Testis (tissue), 2 donors: ENCODE measurements at regions not wholly inside any gene's neighbourhood (a gene's known extent, or its start where the extent isn't known, plus 50 kb on each side); places are given as distances from the start of the nearest gene placed in this dataset.

Experiments
- POLR2A ChIP-seq: fragments of 450-650 bp; IDR thresholded peaks from one replicate; pipeline ENCODE4 v1.6.1; 2017; ENCODE audit warnings: antibody characterized with exemption, mild to moderate bottlenecking, moderate library complexity
- TF ChIP-seq, protein P1 (sequence below), 3 experiments: fragments of 450-650 bp in 2 of 3; fragments of 200-600 bp in 1 of 3; sonication (generic) in 1 of 3; IDR thresholded peaks; one replicate each; pipeline ENCODE4 v1.5.1; 2016 to 2019; ENCODE audit warnings: antibody characterized with exemption in 3 of 3, mild to moderate bottlenecking in 2 of 3, moderate library complexity in 1 of 3

DNA sequence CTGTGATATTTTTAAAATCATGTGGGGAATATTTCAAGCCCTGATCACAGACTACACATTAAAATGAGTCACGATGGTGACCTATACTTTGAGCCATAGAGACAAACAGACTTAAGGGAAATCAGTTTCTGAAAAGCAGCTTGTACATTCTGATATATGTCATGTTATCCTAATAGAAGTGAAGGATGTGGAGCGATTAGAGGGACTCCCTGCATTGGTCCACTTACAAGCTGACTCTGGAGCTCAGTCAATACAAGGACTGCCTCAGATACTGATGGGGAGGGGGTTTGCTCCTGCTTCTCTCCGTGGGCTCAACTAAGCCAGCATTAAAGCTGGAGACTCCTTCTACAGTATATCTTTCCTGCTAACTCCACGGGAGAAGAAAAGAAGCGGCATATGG is 173.5 kb downstream of the ALG10B start:
- TF ChIP-seq, protein P1, sequence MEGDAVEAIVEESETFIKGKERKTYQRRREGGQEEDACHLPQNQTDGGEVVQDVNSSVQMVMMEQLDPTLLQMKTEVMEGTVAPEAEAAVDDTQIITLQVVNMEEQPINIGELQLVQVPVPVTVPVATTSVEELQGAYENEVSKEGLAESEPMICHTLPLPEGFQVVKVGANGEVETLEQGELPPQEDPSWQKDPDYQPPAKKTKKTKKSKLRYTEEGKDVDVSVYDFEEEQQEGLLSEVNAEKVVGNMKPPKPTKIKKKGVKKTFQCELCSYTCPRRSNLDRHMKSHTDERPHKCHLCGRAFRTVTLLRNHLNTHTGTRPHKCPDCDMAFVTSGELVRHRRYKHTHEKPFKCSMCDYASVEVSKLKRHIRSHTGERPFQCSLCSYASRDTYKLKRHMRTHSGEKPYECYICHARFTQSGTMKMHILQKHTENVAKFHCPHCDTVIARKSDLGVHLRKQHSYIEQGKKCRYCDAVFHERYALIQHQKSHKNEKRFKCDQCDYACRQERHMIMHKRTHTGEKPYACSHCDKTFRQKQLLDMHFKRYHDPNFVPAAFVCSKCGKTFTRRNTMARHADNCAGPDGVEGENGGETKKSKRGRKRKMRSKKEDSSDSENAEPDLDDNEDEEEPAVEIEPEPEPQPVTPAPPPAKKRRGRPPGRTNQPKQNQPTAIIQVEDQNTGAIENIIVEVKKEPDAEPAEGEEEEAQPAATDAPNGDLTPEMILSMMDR (IDR thresholded peaks at IDR 0.05) = no peak
- no peak for TF ChIP-seq POLR2A
